Kidney epithelial cell (primary cell): ENCODE measurements at regions not wholly inside any gene's neighbourhood (a gene's known extent, or its start where the extent isn't known, plus 50 kb on each side); places are given as distances from the start of the nearest gene placed in this dataset.

Experiments
- DNase-seq: peaks from one replicate; pipeline ENCODE4 v3.0.0-alpha.2; 2010; ENCODE audit warnings: low read depth
- H3K27me3 ChIP-seq: 2 replicates; pipeline ENCODE4 v1.6.0; 2011; ENCODE audit warnings: low read length; ENCODE audit not compliant: control insufficient read depth, insufficient read depth
- H3K36me3 ChIP-seq: 2 replicates; pipeline ENCODE4 v1.5.1; 2011; ENCODE audit warnings: low read length; ENCODE audit not compliant: control insufficient read depth, insufficient read depth
- H3K4me3 ChIP-seq: 2 replicates; pipeline ENCODE4 v1.5.1; 2011; ENCODE audit warnings: low read depth, mild to moderate bottlenecking, control low read depth, low read length
- TF ChIP-seq, protein P1 (sequence below): IDR thresholded peaks from 2 replicates; pipeline ENCODE4 v1.5.1; 2011; ENCODE audit warnings: mild to moderate bottlenecking, moderate library complexity, low read length, control low read depth, inconsistent platforms; ENCODE audit not compliant: insufficient read depth, poor library complexity, severe bottlenecking

- Histone ChIP-seq H3K4me3 (no peak overlapping the region), H3K36me3 (no peaks in the 10 kb centered on the region), H3K27me3 (peaks cover under 1% of the 10 kb centered on the region)
- TF ChIP-seq, protein P1, sequence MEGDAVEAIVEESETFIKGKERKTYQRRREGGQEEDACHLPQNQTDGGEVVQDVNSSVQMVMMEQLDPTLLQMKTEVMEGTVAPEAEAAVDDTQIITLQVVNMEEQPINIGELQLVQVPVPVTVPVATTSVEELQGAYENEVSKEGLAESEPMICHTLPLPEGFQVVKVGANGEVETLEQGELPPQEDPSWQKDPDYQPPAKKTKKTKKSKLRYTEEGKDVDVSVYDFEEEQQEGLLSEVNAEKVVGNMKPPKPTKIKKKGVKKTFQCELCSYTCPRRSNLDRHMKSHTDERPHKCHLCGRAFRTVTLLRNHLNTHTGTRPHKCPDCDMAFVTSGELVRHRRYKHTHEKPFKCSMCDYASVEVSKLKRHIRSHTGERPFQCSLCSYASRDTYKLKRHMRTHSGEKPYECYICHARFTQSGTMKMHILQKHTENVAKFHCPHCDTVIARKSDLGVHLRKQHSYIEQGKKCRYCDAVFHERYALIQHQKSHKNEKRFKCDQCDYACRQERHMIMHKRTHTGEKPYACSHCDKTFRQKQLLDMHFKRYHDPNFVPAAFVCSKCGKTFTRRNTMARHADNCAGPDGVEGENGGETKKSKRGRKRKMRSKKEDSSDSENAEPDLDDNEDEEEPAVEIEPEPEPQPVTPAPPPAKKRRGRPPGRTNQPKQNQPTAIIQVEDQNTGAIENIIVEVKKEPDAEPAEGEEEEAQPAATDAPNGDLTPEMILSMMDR, result no peak
- DNase-seq, result no peak
These were observed 62.4 kb upstream of the TOPAZ1 start for GRCh38 chr3:44179246-44179645.

- H3K36me3 ChIP-seq, result no peaks in the 10 kb centered on the region
- DNase-seq, result no peak
- no peak overlapping the region for H3K4me3 ChIP-seq
- TF ChIP-seq, protein P1, result no peak
- peaks cover 3% of the 10 kb centered on the region for H3K27me3 ChIP-seq
These were observed 57.2 kb upstream of the TOPAZ1 start for GRCh38 chr3:44184319-44184953.

- DNase-seq, result no peak
- TF ChIP-seq, protein P1, result no peak
- Histone ChIP-seq H3K36me3 (no peaks in the 10 kb centered on the region), H3K4me3 (no peak overlapping the region), H3K27me3 (peaks cover 3% of the 10 kb centered on the region)
These were observed 56.2 kb upstream of the TOPAZ1 start for GRCh38 chr3:44185396-44185915.

GRCh38 chr3:44186111-44186672, 55.5 kb upstream of the TOPAZ1 start:
- peaks cover 3% of the 10 kb centered on the region for H3K27me3 ChIP-seq
- TF ChIP-seq, protein P1, result no peak
- no peak for DNase-seq
- no peak overlapping the region for H3K4me3 ChIP-seq
- H3K36me3 ChIP-seq, result no peaks in the 10 kb centered on the region

GRCh38 chr3:44186712-44187111, 55.0 kb upstream of the TOPAZ1 start:
- TF ChIP-seq, protein P1, result no peak
- Histone ChIP-seq H3K4me3 (no peak overlapping the region), H3K36me3 (no peaks in the 10 kb centered on the region), H3K27me3 (peaks cover 3% of the 10 kb centered on the region)
- DNase-seq, result no peak
